ENCODE measurements at regions not wholly inside any gene's neighbourhood (a gene's known extent, or its start where the extent isn't known, plus 50 kb on each side); places are given as distances from the start of the nearest gene placed in this dataset.

DNA sequence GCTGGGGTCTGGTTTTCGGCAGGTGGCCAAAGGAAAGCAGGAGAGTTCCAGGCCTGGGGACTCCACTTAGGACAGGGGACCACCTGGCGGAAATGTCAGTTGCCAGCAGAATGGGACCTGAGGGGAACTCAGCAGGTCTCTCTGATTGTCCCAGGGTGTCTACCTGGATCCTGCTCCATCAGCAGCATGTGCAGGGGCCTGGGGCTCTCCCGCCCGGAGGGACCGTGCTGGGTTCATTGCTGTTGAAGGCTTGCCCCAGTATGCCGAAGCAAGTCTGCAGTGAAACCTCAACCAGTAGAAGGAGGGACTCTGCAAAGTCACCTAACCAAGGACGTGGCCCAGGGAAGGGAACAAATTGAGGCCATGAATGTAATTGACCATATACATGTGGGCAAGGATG lies 506.5 kb upstream of the MKI67 start:
- TF ChIP-seq, protein P1, sequence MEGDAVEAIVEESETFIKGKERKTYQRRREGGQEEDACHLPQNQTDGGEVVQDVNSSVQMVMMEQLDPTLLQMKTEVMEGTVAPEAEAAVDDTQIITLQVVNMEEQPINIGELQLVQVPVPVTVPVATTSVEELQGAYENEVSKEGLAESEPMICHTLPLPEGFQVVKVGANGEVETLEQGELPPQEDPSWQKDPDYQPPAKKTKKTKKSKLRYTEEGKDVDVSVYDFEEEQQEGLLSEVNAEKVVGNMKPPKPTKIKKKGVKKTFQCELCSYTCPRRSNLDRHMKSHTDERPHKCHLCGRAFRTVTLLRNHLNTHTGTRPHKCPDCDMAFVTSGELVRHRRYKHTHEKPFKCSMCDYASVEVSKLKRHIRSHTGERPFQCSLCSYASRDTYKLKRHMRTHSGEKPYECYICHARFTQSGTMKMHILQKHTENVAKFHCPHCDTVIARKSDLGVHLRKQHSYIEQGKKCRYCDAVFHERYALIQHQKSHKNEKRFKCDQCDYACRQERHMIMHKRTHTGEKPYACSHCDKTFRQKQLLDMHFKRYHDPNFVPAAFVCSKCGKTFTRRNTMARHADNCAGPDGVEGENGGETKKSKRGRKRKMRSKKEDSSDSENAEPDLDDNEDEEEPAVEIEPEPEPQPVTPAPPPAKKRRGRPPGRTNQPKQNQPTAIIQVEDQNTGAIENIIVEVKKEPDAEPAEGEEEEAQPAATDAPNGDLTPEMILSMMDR (IDR thresholded peaks at IDR 0.05; ENCODE audit: low read depth, low read length) = no peak
- no peak for TF ChIP-seq EZH2phosphoT487 (IDR thresholded peaks at IDR 0.05; ENCODE audit: low read depth)

All from OCI-LY3 (cell line).